Retinal pigment epithelial cell (primary cell): ENCODE measurements at regions not wholly inside any gene's neighbourhood (a gene's known extent, or its start where the extent isn't known, plus 50 kb on each side); places are given as distances from the start of the nearest gene placed in this dataset.

ENCODE experiments used
- DNase-seq: peaks from one replicate; pipeline ENCODE4 v3.0.0-alpha.2; 2010; ENCODE audit warnings: low read depth
- H3K4me3 ChIP-seq: 2 replicates; pipeline ENCODE4 v1.5.1; 2011; ENCODE audit warnings: mild to moderate bottlenecking, low read length, control low read depth, moderate library complexity
- CTCF ChIP-seq: conservative IDR thresholded peaks from 2 replicates; pipeline ENCODE4 v1.5.1; 2011; ENCODE audit warnings: low read depth, low read length, control low read depth, inconsistent platforms

- TF ChIP-seq CTCF: peak; percentile 12
- no peak for DNase-seq
- H3K4me3 ChIP-seq: no peak overlapping the region
Measured at GRCh38 chr3:17979252-17979651, 236.8 kb upstream of the TBC1D5 start.

- no peak for DNase-seq
- peak; percentile 38 for TF ChIP-seq CTCF
Measured at GRCh38 chr3:17974206-17974841, 231.9 kb upstream of the TBC1D5 start.

GRCh38 chr3:17972959-17973906, 230.8 kb upstream of the TBC1D5 start:
- TF ChIP-seq CTCF: no peak
- DNase-seq: peak; percentile 16
- H3K4me3 ChIP-seq: no peak overlapping the region

More at GRCh38 chr3:17974206-17974841, 231.9 kb upstream of the TBC1D5 start:
- H3K4me3 ChIP-seq: no peak overlapping the region

- no peak for TF ChIP-seq CTCF
- DNase-seq: no peak
- H3K4me3 ChIP-seq: no peak overlapping the region
Measured at GRCh38 chr3:17972476-17972875, 230.0 kb upstream of the TBC1D5 start.

GRCh38 chr3:17972030-17972429, 229.6 kb upstream of the TBC1D5 start:
- no peak for DNase-seq
- no peak overlapping the region for H3K4me3 ChIP-seq
- TF ChIP-seq CTCF: no peak

GRCh38 chr3:17969985-17970568, 227.6 kb upstream of the TBC1D5 start:
- DNase-seq: no peak
- H3K4me3 ChIP-seq: no peak overlapping the region
- no peak for TF ChIP-seq CTCF

GRCh38 chr3:17969244-17969643, 226.8 kb upstream of the TBC1D5 start:
- TF ChIP-seq CTCF: no peak
- H3K4me3 ChIP-seq: no peak overlapping the region
- DNase-seq: no peak
